Uterus (tissue), 2 donors: ENCODE measurements at regions not wholly inside any gene's neighbourhood (a gene's known extent, or its start where the extent isn't known, plus 50 kb on each side); places are given as distances from the start of the nearest gene placed in this dataset.

Source experiments
- POLR2A ChIP-seq, 2 donors: fragments of 450-650 bp; IDR thresholded peaks; one replicate each; pipeline ENCODE4 v1.6.1; 2016; ENCODE audit warnings: antibody characterized with exemption in 2 of 2, mild to moderate bottlenecking in 1 of 2, moderate library complexity in 1 of 2
- TF ChIP-seq, protein P1 (sequence below), 4 experiments: fragments of 200-600 bp in 2 of 4; fragments of 450-650 bp in 2 of 4; sonication (generic) in 2 of 4; IDR thresholded peaks; one replicate each; pipeline ENCODE4 v1.5.1; 2016 to 2019; ENCODE audit warnings: antibody characterized with exemption in 4 of 4, mild to moderate bottlenecking in 2 of 4, moderate library complexity in 1 of 4

DNA sequence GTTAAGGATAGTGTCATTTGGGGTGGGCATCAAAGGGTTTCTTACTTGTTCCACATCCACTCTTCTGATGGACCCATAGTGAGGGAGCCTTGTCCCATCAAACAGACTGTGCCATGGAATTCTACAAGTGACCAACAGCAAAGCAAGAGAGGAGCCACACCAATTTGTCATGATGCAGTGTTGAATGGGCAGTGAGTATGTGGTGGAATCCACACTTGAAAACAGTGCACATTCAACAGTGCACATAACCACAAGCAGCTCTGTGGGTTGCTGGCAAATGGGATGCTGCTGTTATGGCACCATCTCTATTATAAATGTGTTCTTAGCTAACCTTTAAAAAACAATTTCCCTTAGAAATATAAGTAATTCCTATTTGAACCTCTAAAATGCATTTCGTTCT is 52.5 kb upstream of the CPNE4 start:
- TF ChIP-seq, protein P1, sequence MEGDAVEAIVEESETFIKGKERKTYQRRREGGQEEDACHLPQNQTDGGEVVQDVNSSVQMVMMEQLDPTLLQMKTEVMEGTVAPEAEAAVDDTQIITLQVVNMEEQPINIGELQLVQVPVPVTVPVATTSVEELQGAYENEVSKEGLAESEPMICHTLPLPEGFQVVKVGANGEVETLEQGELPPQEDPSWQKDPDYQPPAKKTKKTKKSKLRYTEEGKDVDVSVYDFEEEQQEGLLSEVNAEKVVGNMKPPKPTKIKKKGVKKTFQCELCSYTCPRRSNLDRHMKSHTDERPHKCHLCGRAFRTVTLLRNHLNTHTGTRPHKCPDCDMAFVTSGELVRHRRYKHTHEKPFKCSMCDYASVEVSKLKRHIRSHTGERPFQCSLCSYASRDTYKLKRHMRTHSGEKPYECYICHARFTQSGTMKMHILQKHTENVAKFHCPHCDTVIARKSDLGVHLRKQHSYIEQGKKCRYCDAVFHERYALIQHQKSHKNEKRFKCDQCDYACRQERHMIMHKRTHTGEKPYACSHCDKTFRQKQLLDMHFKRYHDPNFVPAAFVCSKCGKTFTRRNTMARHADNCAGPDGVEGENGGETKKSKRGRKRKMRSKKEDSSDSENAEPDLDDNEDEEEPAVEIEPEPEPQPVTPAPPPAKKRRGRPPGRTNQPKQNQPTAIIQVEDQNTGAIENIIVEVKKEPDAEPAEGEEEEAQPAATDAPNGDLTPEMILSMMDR (IDR thresholded peaks at IDR 0.05), result no peak
- no peak for TF ChIP-seq POLR2A (IDR thresholded peaks at IDR 0.05)
